A549 (cell line): ENCODE measurements at regions not wholly inside any gene's neighbourhood (a gene's known extent, or its start where the extent isn't known, plus 50 kb on each side); places are given as distances from the start of the nearest gene placed in this dataset.

Experiments
- ATAC-seq, 2 experiments: fragments of 200-7000 bp in 1 of 2; fragments of >200 bp in 1 of 2; cut with Nextera tagmentation in 1 of 2; cut with Tn5 transposase in 1 of 2; 3 replicates each; pipeline versions ENCODE4 v1.8.0 to v1.9.1; 2018 to 2020; ENCODE audit warnings: mild to moderate bottlenecking in 1 of 2, moderate library complexity in 1 of 2
- CTCF ChIA-PET: fragments of 300-600 bp; sonication (Branson Sonifier 250); formaldehyde crosslinking; extraction: SDS; loops from one replicate; lab custom pipeline; 2021; ENCODE audit warnings: antibody characterized with exemption, inconsistent platforms; lab: Yijun Ruan, JAX
- POLR2A ChIA-PET: fragments of 350-600 bp; formaldehyde crosslinking; extraction: SDS; loops from one replicate; lab custom pipeline; 2021; ENCODE audit warnings: antibody characterized with exemption, inconsistent platforms; lab: Yijun Ruan, JAX
- DNase-seq, 2 experiments: peaks; one replicate each; pipeline versions ENCODE4 v3.0.0 to v3.0.0-alpha.2; 2011 to 2016; ENCODE audit warnings: low read depth in 1 of 2, low spot score in 1 of 2
- FAIRE-seq: peaks from 2 replicates; lab custom pipeline; 2011; peaks lifted over from hg19 to GRCh38; lab: Jason Lieb, UNC
- H3K27ac ChIP-seq, 2 experiments: fragments of >200 bp; sonication (Bioruptor Twin); formaldehyde crosslinking; 3 replicates each; pipeline ENCODE4 v1.5.1; 2016 to 2017
- H3K4me1 ChIP-seq: fragments of >200 bp; sonication (Bioruptor Twin); formaldehyde crosslinking; 3 replicates; pipeline ENCODE4 v1.6.1; 2016
- H3K4me2 ChIP-seq: fragments of >200 bp; sonication (Bioruptor Twin); formaldehyde crosslinking; 3 replicates; pipeline ENCODE4 v1.6.1; 2016
- H3K4me3 ChIP-seq: fragments of >200 bp; sonication (Bioruptor Twin); formaldehyde crosslinking; 3 replicates; pipeline ENCODE4 v1.5.1; 2016
- H3K9me3 ChIP-seq: fragments of >200 bp; sonication (Bioruptor Twin); formaldehyde crosslinking; 3 replicates; pipeline ENCODE4 v1.6.1; 2016
- BCL3 ChIP-seq: fragments of >200 bp; sonication (Bioruptor Twin); formaldehyde crosslinking; IDR thresholded peaks from 3 replicates; pipeline ENCODE4 v1.6.1; 2016
- CHD2 ChIP-seq: fragments of 150-350 bp; IDR thresholded peaks from 2 replicates; pipeline ENCODE4 v1.6.1; 2014; ENCODE audit warnings: low read length; ENCODE audit not compliant: partially characterized antibody
- EHF ChIP-seq: fragments of 250-450 bp; sonication (Bioruptor Pico); IDR thresholded peaks from 2 replicates; pipeline ENCODE4 v1.5.0; 2020; ENCODE audit warnings: mild to moderate bottlenecking
- GATA3 ChIP-seq: IDR thresholded peaks from 2 replicates; pipeline ENCODE4 v1.6.1; 2012; ENCODE audit warnings: borderline replicate concordance
- HES2 ChIP-seq: fragments of >200 bp; sonication (Bioruptor Twin); formaldehyde crosslinking; IDR thresholded peaks from 2 replicates; pipeline ENCODE4 v1.6.1; 2016
- HEYL ChIP-seq: fragments of 250-450 bp; sonication (Bioruptor Pico); IDR thresholded peaks from 2 replicates; pipeline ENCODE4 v1.8.0; 2021; ENCODE audit warnings: mild to moderate bottlenecking, moderate library complexity
- HOXB13 ChIP-seq: fragments of 250-450 bp; sonication (Bioruptor Pico); IDR thresholded peaks from 2 replicates; pipeline ENCODE4 v1.5.0; 2020; ENCODE audit warnings: low read depth, mild to moderate bottlenecking, moderate library complexity
- HOXB5 ChIP-seq: fragments of 250-450 bp; sonication (Bioruptor Pico); IDR thresholded peaks from 2 replicates; pipeline ENCODE4 v1.5.0; 2020; ENCODE audit warnings: mild to moderate bottlenecking, moderate library complexity
- JUNB ChIP-seq: fragments of >200 bp; sonication (Bioruptor Twin); formaldehyde crosslinking; IDR thresholded peaks from 2 replicates; pipeline ENCODE4 v1.6.1; 2016
- KDM1A ChIP-seq: fragments of 200-600 bp; sonication (generic); IDR thresholded peaks from 2 replicates; pipeline ENCODE4 v1.6.1; 2016; ENCODE audit warnings: low read depth, mild to moderate bottlenecking
- NFE2L2 ChIP-seq: fragments of 150-350 bp; conservative IDR thresholded peaks from 2 replicates; pipeline ENCODE4 v1.6.1; 2014; ENCODE audit warnings: low read length
- POLR2A ChIP-seq: IDR thresholded peaks from 2 replicates; pipeline ENCODE4 v1.6.1; 2012; ENCODE audit warnings: mild to moderate bottlenecking, low read length
- TFCP2L1 ChIP-seq: fragments of 250-450 bp; sonication (Bioruptor Pico); IDR thresholded peaks from 2 replicates; pipeline ENCODE4 v1.5.0; 2021; ENCODE audit warnings: mild to moderate bottlenecking
- TP53 ChIP-seq: fragments of 250-450 bp; sonication (Bioruptor Pico); IDR thresholded peaks from 2 replicates; pipeline ENCODE4 v1.5.0; 2021; ENCODE audit warnings: mild to moderate bottlenecking, moderate library complexity
- WGBS: methylation state at CpG from one replicate; pipeline ENCODE4 v1.1.6; 2017; ENCODE audit errors: missing lambda C conversion rate; 5-methylcytosine and 5-hydroxymethylcytosine counted together
- TF ChIP-seq, protein P1 (sequence below): fragments of 450-650 bp; IDR thresholded peaks from 2 replicates; pipeline ENCODE4 v1.6.1; 2014; ENCODE audit warnings: antibody characterized with exemption
- TF ChIP-seq, protein P2 (sequence below): fragments of 150-350 bp; IDR thresholded peaks from 2 replicates; pipeline ENCODE4 v1.6.1; 2014; ENCODE audit warnings: low read depth, mild to moderate bottlenecking, low read length
- TF ChIP-seq, protein P3 (sequence below): IDR thresholded peaks from 2 replicates; pipeline ENCODE4 v1.6.1; 2012; ENCODE audit warnings: low read depth, borderline replicate concordance
- TF ChIP-seq, protein P4 (sequence below): IDR thresholded peaks from 2 replicates; pipeline ENCODE4 v1.6.1; 2012

- H3K4me1 ChIP-seq, result no peaks in the 10 kb centered on the region
- no peak for TF ChIP-seq POLR2A
- TF ChIP-seq, all 56 proteins: peak for 0
- Histone ChIP-seq H3K9me3 (no peaks in the 10 kb centered on the region), H3K4me3 (no peak overlapping the region), H3K27ac (no peak overlapping the region), H3K4me2 (no peak overlapping the region)
- POLR2A ChIA-PET, result no interaction called here
- FAIRE-seq (no peak), ATAC-seq (no peak), DNase-seq (no peak)
- WGBS, result 10% methylated on average over 2 of the region's 2 CpGs
- CTCF ChIA-PET, result no interaction called here
Measured at GRCh38 chrX:94114362-94114761, 440.4 kb downstream of the FAM133A start.

GRCh38 chrX:94121799-94122198 lies 447.8 kb downstream of the FAM133A start:
- WGBS, result 9% methylated on average over 2 of the region's 2 CpGs
- no peak overlapping the region for H3K4me2 ChIP-seq
- no peak for ATAC-seq
- TF ChIP-seq GATA3 (no peak), JUNB (no peak), CHD2 (no peak), HOXB5 (CRISPR knock-in tag) (no peak), BCL3 (no peak), EHF (CRISPR knock-in tag) (no peak)
- TF ChIP-seq, protein P1, sequence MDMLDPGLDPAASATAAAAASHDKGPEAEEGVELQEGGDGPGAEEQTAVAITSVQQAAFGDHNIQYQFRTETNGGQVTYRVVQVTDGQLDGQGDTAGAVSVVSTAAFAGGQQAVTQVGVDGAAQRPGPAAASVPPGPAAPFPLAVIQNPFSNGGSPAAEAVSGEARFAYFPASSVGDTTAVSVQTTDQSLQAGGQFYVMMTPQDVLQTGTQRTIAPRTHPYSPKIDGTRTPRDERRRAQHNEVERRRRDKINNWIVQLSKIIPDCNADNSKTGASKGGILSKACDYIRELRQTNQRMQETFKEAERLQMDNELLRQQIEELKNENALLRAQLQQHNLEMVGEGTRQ, result no peak
- TF ChIP-seq, protein P2, sequence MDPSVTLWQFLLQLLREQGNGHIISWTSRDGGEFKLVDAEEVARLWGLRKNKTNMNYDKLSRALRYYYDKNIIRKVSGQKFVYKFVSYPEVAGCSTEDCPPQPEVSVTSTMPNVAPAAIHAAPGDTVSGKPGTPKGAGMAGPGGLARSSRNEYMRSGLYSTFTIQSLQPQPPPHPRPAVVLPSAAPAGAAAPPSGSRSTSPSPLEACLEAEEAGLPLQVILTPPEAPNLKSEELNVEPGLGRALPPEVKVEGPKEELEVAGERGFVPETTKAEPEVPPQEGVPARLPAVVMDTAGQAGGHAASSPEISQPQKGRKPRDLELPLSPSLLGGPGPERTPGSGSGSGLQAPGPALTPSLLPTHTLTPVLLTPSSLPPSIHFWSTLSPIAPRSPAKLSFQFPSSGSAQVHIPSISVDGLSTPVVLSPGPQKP, result no peak
- TF ChIP-seq, protein P3, sequence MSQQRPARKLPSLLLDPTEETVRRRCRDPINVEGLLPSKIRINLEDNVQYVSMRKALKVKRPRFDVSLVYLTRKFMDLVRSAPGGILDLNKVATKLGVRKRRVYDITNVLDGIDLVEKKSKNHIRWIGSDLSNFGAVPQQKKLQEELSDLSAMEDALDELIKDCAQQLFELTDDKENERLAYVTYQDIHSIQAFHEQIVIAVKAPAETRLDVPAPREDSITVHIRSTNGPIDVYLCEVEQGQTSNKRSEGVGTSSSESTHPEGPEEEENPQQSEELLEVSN, result no peak
- FAIRE-seq, result no peak
- no peaks in the 10 kb centered on the region for H3K4me1 ChIP-seq
- no peak overlapping the region for H3K4me3 ChIP-seq
- no peak overlapping the region for H3K27ac ChIP-seq
- H3K9me3 ChIP-seq, result no peaks in the 10 kb centered on the region
- DNase-seq, result no peak
- ChIA-PET CTCF (no interaction called here), POLR2A (no interaction called here)

DNA sequence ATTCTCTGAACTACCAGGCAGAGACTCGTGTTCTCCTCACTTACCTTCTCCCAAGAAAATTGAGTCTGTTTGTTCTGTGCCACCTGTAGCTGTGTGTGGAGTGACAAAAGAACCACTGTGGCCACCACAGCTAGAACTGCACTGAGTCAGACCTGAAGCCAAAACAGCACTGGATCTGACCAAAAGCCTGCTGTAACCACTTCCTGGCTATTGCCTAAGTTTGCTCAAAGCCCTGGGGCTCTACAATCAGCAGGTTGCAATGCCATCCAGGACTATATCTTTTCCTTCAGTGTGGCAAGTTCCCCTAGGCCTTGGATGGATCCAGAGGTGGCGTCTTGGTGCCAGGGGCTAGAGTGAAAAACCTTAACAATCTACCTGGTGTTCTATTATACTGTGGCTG lies 449.1 kb downstream of the FAM133A start:
- no peak for FAIRE-seq
- Histone ChIP-seq H3K4me3 (no peak overlapping the region), H3K27ac (no peak overlapping the region), H3K9me3 (no peaks in the 10 kb centered on the region), H3K4me1 (no peaks in the 10 kb centered on the region), H3K4me2 (no peak overlapping the region)
- TF ChIP-seq TFCP2L1 (CRISPR knock-in tag), result no peak
- TF ChIP-seq, protein P4, sequence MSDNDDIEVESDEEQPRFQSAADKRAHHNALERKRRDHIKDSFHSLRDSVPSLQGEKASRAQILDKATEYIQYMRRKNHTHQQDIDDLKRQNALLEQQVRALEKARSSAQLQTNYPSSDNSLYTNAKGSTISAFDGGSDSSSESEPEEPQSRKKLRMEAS, result no peak
- no peak for TF ChIP-seq HEYL (CRISPR knock-in tag)
- no peak for TF ChIP-seq HES2
- TF ChIP-seq KDM1A, result no peak
- no peak for TF ChIP-seq CHD2
- TF ChIP-seq HOXB5 (CRISPR knock-in tag), result no peak
- no peak for TF ChIP-seq TP53 (CRISPR knock-in tag)
- TF ChIP-seq HOXB13 (CRISPR knock-in tag), result no peak
- no peak for TF ChIP-seq NFE2L2
- ChIA-PET CTCF (no interaction called here), POLR2A (no interaction called here)
- no peak for ATAC-seq
- no peak for DNase-seq
- 6% methylated on average over 2 of the region's 2 CpGs for WGBS
